K562 (cell line): ENCODE measurements at regions not wholly inside any gene's neighbourhood (a gene's known extent, or its start where the extent isn't known, plus 50 kb on each side); places are given as distances from the start of the nearest gene placed in this dataset.

Experiments
- ATAC-seq: fragments of 200-7000 bp; cut with Tn5 transposase; 3 replicates; pipeline ENCODE4 v1.9.1; 2020; ENCODE audit warnings: moderate library complexity
- BruUV-seq: library from RNA; stranded (reverse); fragments of 400-500 nt; replicated peaks from 2 replicates; lab custom pipeline; 2021; lab: Mats Ljungman, UMichigan
- CTCF ChIA-PET: fragments of 300-600 bp; formaldehyde crosslinking; extraction: SDS; loops from one replicate; lab custom pipeline; 2021; ENCODE audit warnings: low intra/inter-chr PET ratio; lab: Yijun Ruan, JAX
- POLR2A ChIA-PET: fragments of 300-600, 350-650 bp; sonication (Branson Sonifier 250); formaldehyde crosslinking; extraction: SDS; loops from one replicate; lab custom pipeline; 2021; ENCODE audit warnings: antibody characterized with exemption, inconsistent platforms; lab: Yijun Ruan, JAX
- DNase-seq, 4 experiments: peaks; one replicate each; pipeline versions ENCODE4 v3.0.0 to v3.0.0-alpha.2; 2011 to 2018; ENCODE audit warnings: low spot score in 3 of 4, mixed read lengths in 3 of 4; ENCODE audit errors: extremely low read depth in 1 of 4
- FAIRE-seq: peaks from 2 replicates; lab custom pipeline; 2011; peaks lifted over from hg19 to GRCh38; lab: Jason Lieb, UNC
- H2AFZ ChIP-seq: 2 replicates; pipeline ENCODE4 v1.6.0; 2011; ENCODE audit warnings: low read depth, low read length, control low read depth, inconsistent platforms
- H3K27ac ChIP-seq: fragments of 200-600 bp; 3 replicates; pipeline ENCODE4 v1.8.0; 2011; ENCODE audit warnings: low read depth, mild to moderate bottlenecking, control low read depth, inconsistent platforms, low read length, moderate library complexity, mixed read lengths; ENCODE audit errors: extremely low read depth
- H3K27me3 ChIP-seq, 2 experiments: fragments of 300-600 bp in 1 of 2; 2 replicates in 1 of 2; 3 replicates in 1 of 2; pipeline versions ENCODE4 v1.6.0 to v1.8.0; 2011; ENCODE audit warnings: inconsistent platforms in 2 of 2, low read length in 2 of 2, mild to moderate bottlenecking in 1 of 2, mixed read lengths in 1 of 2, moderate library complexity in 1 of 2; ENCODE audit not compliant: control insufficient read depth in 2 of 2, insufficient read depth in 2 of 2
- H3K36me3 ChIP-seq: fragments of 300-600 bp; 3 replicates; pipeline ENCODE4 v1.8.0; 2011; ENCODE audit warnings: mild to moderate bottlenecking, low read length, inconsistent platforms; ENCODE audit not compliant: control insufficient read depth, insufficient read depth
- H3K4me1 ChIP-seq, 2 experiments: fragments of 200-600 bp in 1 of 2; replicated peaks in 1 of 2; 2 replicates in 1 of 2; 3 replicates in 1 of 2; pipeline versions ENCODE4 v1.5.1 to v1.8.0; 2011; ENCODE audit warnings: inconsistent platforms in 2 of 2, low read length in 2 of 2, mild to moderate bottlenecking in 1 of 2, mixed read lengths in 1 of 2, moderate library complexity in 1 of 2; ENCODE audit not compliant: control insufficient read depth in 2 of 2, insufficient read depth in 2 of 2
- H3K4me2 ChIP-seq: 2 replicates; pipeline ENCODE4 v1.6.1; 2011; ENCODE audit warnings: low read length, control low read depth, inconsistent platforms, mixed read lengths; ENCODE audit not compliant: insufficient read depth
- H3K4me3 ChIP-seq: fragments of 200-600 bp; sonication (generic), shearing (Covaris generic); 2 replicates; pipeline ENCODE4 v1.5.1; 2016; ENCODE audit warnings: control low read depth, inconsistent platforms
- H3K79me2 ChIP-seq: fragments of 200-600 bp; 3 replicates; pipeline ENCODE4 v1.8.0; 2011; ENCODE audit warnings: low read length, inconsistent platforms; ENCODE audit not compliant: control insufficient read depth, insufficient read depth
- H3K9ac ChIP-seq, 2 experiments: 2 replicates each; pipeline versions ENCODE4 v1.6.0 to v1.6.1; 2011; ENCODE audit warnings: low read depth in 2 of 2, low read length in 2 of 2, control low read depth in 1 of 2, inconsistent platforms in 1 of 2, mild to moderate bottlenecking in 1 of 2, mixed read lengths in 1 of 2; ENCODE audit not compliant: insufficient read depth in 1 of 2
- H3K9me1 ChIP-seq: one replicate; pipeline ENCODE4 v1.6.0; 2011; ENCODE audit warnings: inconsistent platforms, mild to moderate bottlenecking, low read length, moderate library complexity; ENCODE audit not compliant: control insufficient read depth, insufficient read depth
- H3K9me3 ChIP-seq: replicated peaks from 2 replicates; pipeline ENCODE4 v1.5.1; 2011; ENCODE audit warnings: low read depth, low read length, inconsistent platforms; ENCODE audit not compliant: control insufficient read depth, insufficient read depth
- H4K20me1 ChIP-seq: replicated peaks from 2 replicates; pipeline ENCODE4 v1.6.1; 2011; ENCODE audit warnings: low read length, inconsistent platforms, mixed read lengths; ENCODE audit not compliant: control insufficient read depth, insufficient read depth
- BRF2 ChIP-seq: IDR thresholded peaks from 3 replicates; pipeline ENCODE4 v1.6.1; 2011; ENCODE audit warnings: borderline replicate concordance, mild to moderate bottlenecking; ENCODE audit not compliant: insufficient read length, insufficient read depth
- EHMT2 ChIP-seq: fragments of 450-650 bp; IDR thresholded peaks from 2 replicates; pipeline ENCODE4 v1.6.1; 2018; ENCODE audit warnings: antibody characterized with exemption
- FOSL1 ChIP-seq: fragments of 200-800 bp; sonication (Bioruptor generic); conservative IDR thresholded peaks from 2 replicates; pipeline ENCODE4 v1.6.1; 2016; ENCODE audit warnings: missing genetic modification characterization, missing compliant biosample characterization
- TAF9B ChIP-seq: fragments of 450-650 bp; IDR thresholded peaks from 2 replicates; pipeline ENCODE4 v1.6.1; 2018; ENCODE audit warnings: mild to moderate bottlenecking; ENCODE audit not compliant: partially characterized antibody
- ZNF165 ChIP-seq: fragments of 250-450 bp; sonication (Bioruptor Pico); IDR thresholded peaks from 2 replicates; pipeline ENCODE4 v1.4.0; 2020; ENCODE audit warnings: borderline replicate concordance
- ZNF253 ChIP-seq: fragments of 250-450 bp; sonication (Bioruptor Pico); conservative IDR thresholded peaks from 2 replicates; pipeline ENCODE4 v1.6.1; 2021; ENCODE audit warnings: mild to moderate bottlenecking
- ZNF561 ChIP-seq: fragments of 450-650 bp; formaldehyde crosslinking; conservative IDR thresholded peaks from 2 replicates; pipeline ENCODE4 v1.4.0; 2020; ENCODE audit warnings: mild to moderate bottlenecking, moderate library complexity
- WGBS: fragments of 100-300 bp; shearing (Covaris generic); methylation state at CpG from one replicate; pipeline ENCODE4 v1.1.6; 2016; ENCODE audit warnings: low coverage, mixed read lengths; ENCODE audit not compliant: insufficient coverage; ENCODE audit errors: missing lambda C conversion rate; 5-methylcytosine and 5-hydroxymethylcytosine counted together
- in situ Hi-C: fragments of 300-500 bp; cut with MboI; formaldehyde crosslinking; loops from 4 replicates; pipeline ENCODE4 v1.15.0; 2018; ENCODE audit warnings: inconsistent platforms, mixed read lengths
- intact Hi-C: fragments of 100-400 bp; cut with micrococcal nuclease; formaldehyde crosslinking; loops from 2 replicates; pipeline ENCODE4 v1.14.2; 2022

DNA sequence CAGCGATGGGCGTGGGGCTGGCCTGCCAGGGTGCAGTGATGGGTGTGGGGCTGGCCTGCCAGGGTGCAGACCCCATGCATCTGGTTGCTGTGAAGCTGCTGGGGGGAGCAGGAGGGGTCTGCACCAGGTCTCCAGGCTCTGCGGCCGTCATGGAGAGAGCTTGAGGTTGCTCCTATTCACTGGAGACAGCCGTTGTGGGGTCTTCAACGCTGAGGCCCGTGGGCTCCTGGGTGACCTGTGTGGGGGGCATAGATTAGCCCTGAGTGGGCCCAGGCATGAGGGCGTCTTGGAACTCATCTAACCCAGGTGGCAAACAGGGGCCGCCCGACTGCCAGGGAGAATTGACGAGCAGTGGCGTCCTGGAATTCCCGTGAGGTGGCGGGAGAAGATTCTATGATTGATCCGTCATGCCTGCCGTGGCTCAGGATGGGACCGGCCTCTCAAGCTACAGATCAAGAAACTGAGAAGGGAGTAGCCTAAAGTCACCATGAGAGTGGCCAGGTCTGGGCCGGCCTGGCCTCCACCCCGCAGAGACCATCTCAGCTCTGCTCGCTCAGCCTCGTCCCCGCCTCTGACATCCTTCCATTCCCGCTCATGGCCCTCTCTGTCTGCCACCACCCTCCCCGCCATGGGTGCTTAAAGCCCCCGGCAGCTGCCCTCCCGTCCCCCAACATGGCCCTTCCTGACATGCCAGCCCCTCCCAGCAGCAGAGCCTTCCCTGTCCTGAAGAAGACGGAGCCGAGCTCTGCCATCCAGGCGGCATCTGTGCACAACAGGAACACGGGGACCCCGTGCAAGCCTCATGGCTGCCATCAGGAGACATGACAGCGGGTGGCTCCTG lies 50.7 kb upstream of the ACSF3 start:
- in situ Hi-C loops (no loop called here), intact Hi-C loops (no loop called here)
- Histone ChIP-seq H3K4me1 (peaks cover 0 to 66% of the 10 kb centered on the region in 2 experiments; a peak in 2 of 5 replicates), H3K27me3 (peaks cover 47 to 95% of the 10 kb centered on the region in 2 experiments), H3K27ac (no peak overlapping the region), H2AFZ (no peak overlapping the region), H3K36me3 (no peaks in the 10 kb centered on the region), H3K4me3 (no peak overlapping the region), H3K4me2 (no peak overlapping the region), H4K20me1 (peaks cover 22% of the 10 kb centered on the region), H3K79me2 (no peaks in the 10 kb centered on the region), H3K9ac (no peak overlapping the region), H3K9me3 (no peaks in the 10 kb centered on the region), H3K9me1 (peaks cover 3% of the 10 kb centered on the region)
- TF ChIP-seq EHMT2 (no peak), TAF9B (no peak), ZNF561 (CRISPR knock-in tag) (no peak), ZNF253 (CRISPR knock-in tag) (no peak), ZNF165 (CRISPR knock-in tag) (no peak), BRF2 (no peak), FOSL1 (tag) (no peak)
- ATAC-seq (no peak), DNase-seq (no peak), FAIRE-seq (no peak)
- ChIA-PET CTCF (no interaction called here), POLR2A (no interaction called here)
- no TSS peak for BruUV-seq
- 16% methylated on average over 30 of the region's 32 CpGs for WGBS
